ENCODE measurements at regions not wholly inside any gene's neighbourhood (a gene's known extent, or its start where the extent isn't known, plus 50 kb on each side); places are given as distances from the start of the nearest gene placed in this dataset.

- H4K20me1 ChIP-seq (ENCODE audit: insufficient read depth, poor library complexity, severe bottlenecking) = no peaks in the 10 kb centered on the region
- no peak for DNase-seq (ENCODE audit: low spot score)
Observed at GRCh38 chr3:7982126-7982525, 519.5 kb upstream of the LMCD1 start.

GRCh38 chr3:7999384-7999783, 502.2 kb upstream of the LMCD1 start:
- TF ChIP-seq CTCF (IDR thresholded peaks at IDR 0.05; ENCODE audit: poor library complexity) (no peak), EZH2phosphoT487 (IDR thresholded peaks at IDR 0.05; ENCODE audit: low read depth, severe bottlenecking, unreplicated experiment) (no peak), EZH2 (IDR thresholded peaks at IDR 0.05; ENCODE audit: borderline replicate concordance) (no peak)
- Histone ChIP-seq H3K79me2 (no peaks in the 10 kb centered on the region), H3K4me2 (no peak overlapping the region), H2AFZ (no peak overlapping the region), H3K4me1 (ENCODE audit: insufficient read depth) (no peaks in the 10 kb centered on the region), H3K27ac (no peak overlapping the region), H3K27me3 (no peaks in the 10 kb centered on the region), H3K9me2 (replicated peaks; ENCODE audit: insufficient read depth) (no peaks in the 10 kb centered on the region), H3K9me3 (ENCODE audit: low read depth) (no peaks in the 10 kb centered on the region), H3K4me3 (no peak overlapping the region), H4K20me1 (ENCODE audit: insufficient read depth, poor library complexity, severe bottlenecking) (no peaks in the 10 kb centered on the region), H3K36me3 (replicated peaks; ENCODE audit: insufficient read depth, low read depth) (no peaks in the 10 kb centered on the region)
- no peak for DNase-seq (ENCODE audit: low spot score)
- 56% methylated on average over 4 of the region's 4 CpGs for WGBS (ENCODE audit: low lambda C conversion rate, missing lambda C conversion rate)

More at GRCh38 chr3:7982126-7982525, 519.5 kb upstream of the LMCD1 start:
- Histone ChIP-seq H3K9me3 (ENCODE audit: low read depth) (no peaks in the 10 kb centered on the region), H3K4me2 (no peak overlapping the region), H3K9me2 (replicated peaks; ENCODE audit: insufficient read depth) (no peaks in the 10 kb centered on the region), H3K79me2 (no peaks in the 10 kb centered on the region), H2AFZ (no peak overlapping the region), H3K27me3 (no peaks in the 10 kb centered on the region), H3K4me1 (ENCODE audit: insufficient read depth) (no peaks in the 10 kb centered on the region), H3K4me3 (no peak overlapping the region), H3K36me3 (replicated peaks; ENCODE audit: insufficient read depth, low read depth) (no peaks in the 10 kb centered on the region), H3K27ac (no peak overlapping the region)
- TF ChIP-seq EZH2 (IDR thresholded peaks at IDR 0.05; ENCODE audit: borderline replicate concordance) = no peak
- no peak for TF ChIP-seq CTCF (IDR thresholded peaks at IDR 0.05; ENCODE audit: poor library complexity)
- no peak for TF ChIP-seq EZH2phosphoT487 (IDR thresholded peaks at IDR 0.05; ENCODE audit: low read depth, severe bottlenecking, unreplicated experiment)

GRCh38 chr3:8001307-8001706, 500.3 kb upstream of the LMCD1 start:
- no peak for TF ChIP-seq EZH2 (IDR thresholded peaks at IDR 0.05; ENCODE audit: borderline replicate concordance)
- TF ChIP-seq EZH2phosphoT487 (IDR thresholded peaks at IDR 0.05; ENCODE audit: low read depth, severe bottlenecking, unreplicated experiment) = no peak
- TF ChIP-seq CTCF (IDR thresholded peaks at IDR 0.05; ENCODE audit: poor library complexity) = no peak
- H3K27me3 ChIP-seq = no peaks in the 10 kb centered on the region

GRCh38 chr3:8001712-8002111, 499.9 kb upstream of the LMCD1 start:
- H3K4me1 ChIP-seq (ENCODE audit: insufficient read depth) = no peaks in the 10 kb centered on the region
- no peaks in the 10 kb centered on the region for H3K27me3 ChIP-seq
- 77% methylated on average over 6 of the region's 6 CpGs for WGBS (ENCODE audit: low lambda C conversion rate, missing lambda C conversion rate)
- H2AFZ ChIP-seq = no peak overlapping the region
- TF ChIP-seq EZH2 (IDR thresholded peaks at IDR 0.05; ENCODE audit: borderline replicate concordance) = no peak
- no peak for TF ChIP-seq EZH2phosphoT487 (IDR thresholded peaks at IDR 0.05; ENCODE audit: low read depth, severe bottlenecking, unreplicated experiment)
- no peak for TF ChIP-seq CTCF (IDR thresholded peaks at IDR 0.05; ENCODE audit: poor library complexity)
- no peak overlapping the region for H3K27ac ChIP-seq
- DNase-seq (ENCODE audit: low spot score) = no peak
- no peaks in the 10 kb centered on the region for H3K9me3 ChIP-seq (ENCODE audit: low read depth)
- no peak overlapping the region for H3K4me2 ChIP-seq
- no peaks in the 10 kb centered on the region for H3K36me3 ChIP-seq (replicated peaks; ENCODE audit: insufficient read depth, low read depth)
- H3K79me2 ChIP-seq = no peaks in the 10 kb centered on the region
- no peaks in the 10 kb centered on the region for H4K20me1 ChIP-seq (ENCODE audit: insufficient read depth, poor library complexity, severe bottlenecking)
- H3K4me3 ChIP-seq = no peak overlapping the region
- H3K9me2 ChIP-seq (replicated peaks; ENCODE audit: insufficient read depth) = no peaks in the 10 kb centered on the region

More at GRCh38 chr3:8001307-8001706, 500.3 kb upstream of the LMCD1 start:
- H2AFZ ChIP-seq = no peak overlapping the region
- no peak overlapping the region for H3K4me2 ChIP-seq
- no peak overlapping the region for H3K27ac ChIP-seq
- 76% methylated on average over 1 of the region's 1 CpG for WGBS (ENCODE audit: low lambda C conversion rate, missing lambda C conversion rate)
- no peaks in the 10 kb centered on the region for H4K20me1 ChIP-seq (ENCODE audit: insufficient read depth, poor library complexity, severe bottlenecking)
- H3K79me2 ChIP-seq = no peaks in the 10 kb centered on the region
- H3K9me3 ChIP-seq (ENCODE audit: low read depth) = no peaks in the 10 kb centered on the region
- no peak overlapping the region for H3K4me3 ChIP-seq
- DNase-seq (ENCODE audit: low spot score) = no peak
- H3K4me1 ChIP-seq (ENCODE audit: insufficient read depth) = no peaks in the 10 kb centered on the region
- no peaks in the 10 kb centered on the region for H3K36me3 ChIP-seq (replicated peaks; ENCODE audit: insufficient read depth, low read depth)
- H3K9me2 ChIP-seq (replicated peaks; ENCODE audit: insufficient read depth) = no peaks in the 10 kb centered on the region
